GM19043 (cell line): ENCODE measurements at regions not wholly inside any gene's neighbourhood (a gene's known extent, or its start where the extent isn't known, plus 50 kb on each side); places are given as distances from the start of the nearest gene placed in this dataset.
"Not testable (repeated sequence)": the region's sequence is repeated elsewhere in the genome, so short reads cannot be mapped to it uniquely, and the experiment has no call there.

ENCODE experiments used
- ATAC-seq: cut with Tn5 transposase; IDR thresholded peaks from one replicate; pipeline ENCODE4 v1.9.1; 2021; ENCODE audit warnings: low read depth; ENCODE audit not compliant: unreplicated experiment

DNA sequence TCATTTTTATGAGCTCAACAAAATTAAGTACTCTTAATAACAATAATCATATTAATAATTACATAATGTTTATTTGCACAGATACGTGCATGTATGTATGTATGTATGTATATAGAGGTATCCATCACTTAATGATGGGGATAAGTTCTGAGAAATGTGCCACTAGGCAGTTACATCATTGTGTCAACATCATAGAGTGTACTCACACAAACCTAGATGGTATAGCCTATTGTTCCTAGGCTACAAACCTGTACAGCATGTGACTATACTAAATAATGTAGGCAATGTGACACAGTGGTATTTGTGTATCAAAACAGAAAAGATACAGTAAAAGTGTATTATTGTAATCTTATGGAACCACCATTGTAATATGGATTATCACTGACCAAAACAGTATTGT lies 874.7 kb upstream of the GBE1 start:
- ATAC-seq = no peak

DNA sequence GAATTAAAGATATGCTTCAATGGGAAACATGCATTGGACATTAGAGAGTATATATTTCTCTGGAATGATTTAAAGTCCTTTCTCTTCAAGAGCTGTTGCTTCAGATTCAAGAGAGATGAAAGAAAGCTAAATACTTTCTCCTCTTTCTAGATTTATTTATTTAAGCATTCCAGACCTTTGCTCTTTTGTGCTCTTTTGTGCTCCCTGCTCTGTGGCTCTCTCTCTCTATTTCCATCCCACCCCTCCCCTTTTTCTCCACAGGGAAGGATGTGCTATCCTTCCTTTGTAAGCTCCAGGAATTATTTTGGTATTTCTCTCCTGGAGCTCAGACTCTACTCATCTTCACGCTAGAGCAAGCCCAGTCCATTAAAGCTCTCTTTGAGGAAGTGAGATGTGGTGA lies 871.9 kb upstream of the GBE1 start:
- ATAC-seq = no peak

DNA sequence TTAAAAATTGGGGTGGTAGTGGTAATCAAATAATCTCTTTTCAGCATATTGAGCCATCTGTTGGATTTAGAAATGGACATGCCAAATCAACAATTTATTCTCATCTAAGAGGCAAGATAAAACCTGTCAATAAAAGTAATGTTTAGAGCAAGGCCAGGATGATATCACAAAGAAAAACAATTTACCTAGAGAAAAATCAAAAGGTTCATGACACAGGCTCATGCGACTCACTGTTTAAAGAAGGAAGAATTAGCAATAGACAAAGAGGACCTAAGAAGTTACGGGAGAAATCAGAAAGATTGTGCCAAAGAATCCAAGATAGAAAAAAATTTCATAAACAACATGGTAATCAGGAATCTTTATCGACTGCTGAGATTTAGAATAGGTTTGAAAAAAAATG lies 868.5 kb upstream of the GBE1 start:
- no peak for ATAC-seq

DNA sequence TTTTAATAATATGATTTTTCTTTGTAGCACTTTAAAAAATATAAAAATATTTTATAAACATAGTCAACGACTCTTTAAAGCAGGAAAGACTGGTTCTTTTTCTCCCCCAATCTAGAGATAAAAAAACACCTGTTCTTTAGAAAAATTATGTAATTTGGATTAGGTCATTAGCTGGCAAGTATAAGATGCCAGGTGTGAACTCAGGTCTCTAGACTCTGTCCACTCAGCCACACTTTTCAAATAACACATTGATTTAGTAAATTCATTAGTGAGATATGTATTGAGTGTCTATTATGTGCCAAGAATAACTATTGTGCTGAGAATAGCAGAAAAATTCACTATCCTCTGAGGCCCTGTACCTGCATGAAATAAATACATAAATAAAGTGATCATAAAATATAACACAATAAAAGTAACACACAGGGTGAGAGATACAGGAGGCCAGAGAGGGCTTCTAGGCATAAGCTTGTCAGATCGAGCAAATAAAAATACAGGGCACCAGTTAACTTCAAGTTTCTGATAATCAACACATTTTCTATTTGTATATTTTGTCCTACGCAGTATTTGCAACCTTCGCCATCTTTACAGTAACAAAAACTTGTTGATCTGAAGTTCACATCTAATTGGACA lies 867.1 kb upstream of the GBE1 start:
- ATAC-seq = no peak

DNA sequence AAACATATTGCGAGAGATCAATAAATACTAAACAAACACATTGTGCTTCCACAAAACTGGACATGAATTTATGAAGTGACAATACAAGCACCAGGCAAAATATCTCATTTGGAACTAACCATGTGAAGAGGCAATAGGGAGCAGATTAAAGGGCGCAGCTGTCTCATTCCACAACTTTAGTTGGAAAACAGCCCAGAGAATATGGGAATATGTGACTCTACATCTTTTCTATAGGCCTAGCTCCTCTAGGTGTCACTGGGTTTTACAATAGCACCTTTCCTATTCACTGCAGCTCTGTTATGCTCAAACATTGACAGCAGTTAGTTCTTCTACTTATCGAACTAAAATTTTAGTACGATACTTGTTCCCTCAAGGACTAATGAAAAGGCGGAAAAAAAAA lies 866.3 kb upstream of the GBE1 start:
- ATAC-seq = no peak

DNA sequence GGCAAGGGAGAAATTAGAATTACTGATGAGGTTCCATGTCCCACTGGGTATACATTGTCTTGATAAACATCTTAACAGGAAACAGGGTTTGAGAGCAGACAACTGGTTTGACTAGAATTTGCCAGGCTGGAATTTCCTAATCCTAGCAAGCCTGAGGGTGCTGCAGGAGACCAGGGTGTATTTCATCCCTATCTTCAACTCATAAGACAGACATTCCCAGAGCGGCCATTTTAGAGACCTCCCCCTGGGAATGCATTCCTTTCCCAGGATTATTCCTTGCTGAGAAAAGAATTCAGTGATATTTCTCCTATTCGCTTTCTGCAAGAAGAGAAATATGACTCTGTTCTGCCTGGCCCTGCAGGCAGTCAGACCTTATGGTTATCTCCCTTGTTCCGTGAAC lies 859.3 kb upstream of the GBE1 start:
- ATAC-seq = not testable (repeated sequence)

DNA sequence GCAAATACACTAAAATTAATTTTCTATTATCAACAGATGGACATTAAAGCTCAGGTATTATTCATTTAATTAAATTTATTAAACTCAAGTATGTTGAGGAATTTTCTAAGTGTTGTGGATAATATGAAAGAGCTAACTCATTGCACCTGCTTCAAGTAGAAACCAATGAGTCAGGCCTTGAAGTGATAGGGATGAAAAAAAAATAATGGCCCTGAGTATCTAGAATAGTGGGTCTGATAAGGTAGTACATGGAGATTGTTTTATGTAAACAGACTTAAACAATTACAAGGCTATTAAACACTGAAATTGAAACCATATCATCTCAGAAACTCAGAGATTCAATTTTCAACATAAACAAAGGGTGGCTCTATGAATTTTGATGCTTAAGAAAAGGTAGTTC lies 857.1 kb upstream of the GBE1 start:
- no peak for ATAC-seq

DNA sequence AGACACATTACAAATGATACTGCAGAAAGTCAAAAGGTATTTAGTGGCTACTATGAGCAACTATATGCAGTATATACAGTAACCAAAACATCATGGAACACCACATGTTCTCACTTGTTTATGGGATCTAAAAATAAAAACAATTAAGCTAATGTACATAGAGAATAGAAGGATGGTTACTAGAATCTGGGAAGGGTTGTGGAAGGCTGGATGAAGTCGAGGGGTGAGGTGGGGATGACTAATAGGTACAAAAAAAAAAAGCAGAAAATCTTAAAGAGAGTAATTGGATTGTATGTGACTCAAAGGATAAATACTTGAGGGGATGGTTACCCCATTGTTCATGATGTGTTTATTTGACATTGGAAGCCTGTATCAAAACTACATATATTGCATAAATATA lies 848.8 kb upstream of the GBE1 start:
- no peak for ATAC-seq

DNA sequence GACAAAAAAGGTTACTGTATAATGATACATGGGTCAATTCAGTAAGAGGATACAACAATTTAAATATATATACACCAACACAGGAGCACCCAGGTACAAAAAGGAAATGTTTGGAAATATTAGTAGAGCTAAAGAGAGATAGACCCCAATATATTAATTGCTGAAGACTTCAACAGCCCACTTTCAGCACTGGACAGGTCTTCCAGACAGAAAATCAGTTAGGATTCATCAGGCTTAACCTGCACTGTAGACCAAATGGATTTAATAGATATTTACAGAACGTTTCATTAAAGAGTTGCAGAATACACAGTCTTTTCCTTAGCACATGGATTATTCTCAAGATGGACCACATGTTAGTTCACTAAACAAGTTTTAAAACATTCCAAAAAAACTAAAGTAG lies 845.9 kb upstream of the GBE1 start:
- no peak for ATAC-seq

DNA sequence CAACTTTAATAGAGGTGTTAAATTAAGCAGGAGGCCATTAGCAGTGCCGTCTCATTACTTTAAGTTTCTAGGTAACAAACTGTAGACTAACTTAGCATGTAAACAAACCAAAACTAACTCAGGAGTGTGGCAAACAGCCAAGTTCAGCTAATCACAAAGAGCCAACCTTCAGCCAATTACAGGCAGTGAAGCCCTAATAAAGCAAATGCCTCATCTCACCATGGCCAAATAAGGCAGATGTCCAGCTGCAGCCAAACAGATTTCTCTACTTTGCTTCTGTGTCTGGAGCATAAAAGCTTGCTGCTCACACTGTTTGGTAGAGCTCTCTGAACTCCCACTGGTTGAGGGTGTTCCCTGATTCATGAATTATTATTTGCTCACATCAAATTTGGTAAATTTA lies 835.4 kb upstream of the GBE1 start:
- no peak for ATAC-seq

DNA sequence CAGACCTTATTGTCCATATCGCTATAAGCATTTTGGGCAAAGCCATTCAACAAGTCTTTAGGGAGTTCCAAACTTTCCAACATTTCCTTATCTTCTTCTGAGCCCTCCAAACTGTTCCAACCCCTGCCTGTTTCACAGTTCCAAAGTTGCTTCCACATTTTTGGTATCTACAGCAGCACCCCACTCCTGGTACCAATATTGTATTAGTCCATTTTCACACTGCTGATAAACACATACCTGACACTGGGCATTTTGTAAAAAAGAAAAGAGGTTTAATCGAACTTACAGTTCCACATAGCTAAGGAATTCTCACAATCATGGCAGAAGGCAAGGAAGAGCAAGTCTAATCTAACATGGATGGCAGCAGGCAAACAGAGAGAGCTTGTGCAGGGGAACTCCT lies 834.1 kb upstream of the GBE1 start:
- ATAC-seq = no peak

DNA sequence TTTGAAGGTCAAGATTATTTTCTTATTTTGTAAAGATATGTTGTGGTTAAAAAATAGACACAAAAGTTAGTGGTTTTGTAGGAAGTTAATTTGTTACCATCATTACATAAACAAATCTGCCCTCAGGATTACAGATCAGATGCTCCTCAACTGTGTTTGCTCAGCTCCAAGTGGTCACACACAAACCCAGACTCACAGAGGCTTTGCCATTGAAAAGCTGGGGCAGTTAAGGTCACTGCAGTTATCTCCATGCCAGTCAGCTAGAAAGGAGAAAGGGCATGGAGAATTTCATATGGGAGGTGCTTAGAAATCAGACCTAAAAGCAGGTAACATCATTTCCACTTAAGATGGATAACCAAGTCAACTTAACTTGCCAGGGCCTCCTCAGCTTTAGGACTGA lies 825.7 kb upstream of the GBE1 start:
- ATAC-seq = no peak

DNA sequence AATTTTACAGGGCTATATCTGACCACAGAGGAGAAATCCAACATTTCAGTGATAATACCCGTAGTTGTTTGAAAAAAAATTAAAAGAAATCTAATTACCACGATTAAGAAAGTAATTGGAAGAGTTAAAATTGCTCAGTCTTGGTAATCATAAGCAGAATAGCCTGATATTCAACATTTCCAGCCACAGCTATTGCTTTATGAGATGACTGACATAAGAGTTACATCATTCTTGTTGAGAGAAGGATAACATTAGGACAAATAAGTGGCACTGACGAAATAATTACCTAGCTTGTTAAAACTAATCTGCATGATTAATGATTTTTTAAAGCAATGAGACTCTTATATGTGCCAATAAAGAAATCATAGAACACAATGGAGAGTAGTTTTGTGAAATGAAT lies 825.0 kb upstream of the GBE1 start:
- ATAC-seq = no peak

DNA sequence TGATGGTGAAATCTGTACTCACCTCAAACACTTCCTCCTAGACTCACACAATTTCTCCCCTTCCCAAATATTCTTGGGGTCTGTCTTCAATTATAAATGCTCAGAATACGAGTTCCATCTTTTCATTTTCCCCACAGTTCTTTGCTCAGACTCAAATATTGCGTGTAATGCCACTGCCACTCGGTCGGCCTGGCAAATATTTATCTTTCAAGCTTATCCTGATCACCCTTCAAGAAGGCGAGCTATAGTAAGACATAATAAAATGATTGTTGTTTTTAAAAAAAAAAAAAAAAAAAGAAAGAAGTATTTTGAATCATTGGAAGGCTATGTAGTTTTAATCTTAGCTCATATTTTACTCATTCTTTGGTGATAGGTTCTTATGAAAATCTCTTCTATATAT lies 824.6 kb upstream of the GBE1 start:
- ATAC-seq = not testable (repeated sequence)

DNA sequence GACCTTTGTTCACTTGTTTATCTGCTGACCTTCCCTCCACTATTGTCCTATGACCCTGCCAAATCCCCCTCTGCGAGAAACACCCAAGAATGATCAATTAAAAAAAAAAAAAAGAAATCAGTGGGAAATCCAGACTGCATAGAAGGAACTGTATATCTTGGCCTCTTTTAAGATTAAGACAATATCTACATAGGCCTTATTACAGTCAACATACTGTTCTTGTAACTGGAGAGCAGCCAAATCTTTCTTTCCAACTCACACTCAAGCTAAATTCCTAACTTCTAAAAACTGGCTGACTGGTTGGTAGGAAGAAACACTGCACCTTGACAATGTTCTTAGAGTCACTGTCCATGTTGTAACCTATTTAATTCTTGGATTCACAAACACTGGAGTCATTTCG lies 824.1 kb upstream of the GBE1 start:
- ATAC-seq = not testable (repeated sequence)

DNA sequence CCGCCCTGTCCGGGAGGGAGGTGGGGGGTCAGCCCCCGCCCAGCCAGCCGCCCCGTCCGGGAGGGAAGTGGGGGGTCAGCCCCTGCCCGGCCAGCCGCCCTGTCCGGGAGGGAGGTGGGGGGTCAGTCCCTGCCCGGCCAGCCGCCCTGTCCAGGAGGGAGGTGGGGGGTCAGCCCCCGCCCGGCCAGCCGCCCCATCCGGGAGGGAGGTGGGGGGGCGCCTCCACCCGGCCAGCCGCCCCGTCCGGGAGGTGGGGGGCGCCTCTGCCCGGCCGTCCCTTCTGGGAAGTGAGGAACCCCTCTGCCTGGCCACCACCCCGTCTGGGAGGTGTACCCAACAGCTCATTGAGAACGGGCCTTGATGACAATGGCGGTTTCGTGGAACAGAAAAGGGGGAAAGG lies 823.4 kb upstream of the GBE1 start:
- not testable (repeated sequence) for ATAC-seq

DNA sequence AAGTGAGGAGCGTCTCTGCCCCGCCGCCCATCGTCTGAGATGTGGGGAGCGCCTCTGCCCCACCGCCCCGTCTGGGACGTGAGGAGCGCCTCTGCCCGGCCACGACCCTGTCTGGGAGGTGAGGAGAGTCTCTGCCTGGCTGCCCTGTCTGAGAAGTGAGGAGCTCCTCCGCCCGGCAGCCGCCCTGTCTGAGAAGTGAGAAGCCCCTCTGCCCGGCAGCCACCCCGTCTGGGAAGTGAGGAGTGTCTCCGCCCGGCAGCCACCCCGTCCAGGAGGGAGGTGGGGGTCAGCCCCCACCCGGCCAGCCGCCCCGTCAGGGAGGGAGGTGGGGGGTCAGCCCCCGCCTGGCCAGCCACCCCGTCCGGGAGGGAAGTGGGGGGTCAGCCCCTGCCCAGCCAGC lies 823.0 kb upstream of the GBE1 start:
- ATAC-seq = not testable (repeated sequence)

DNA sequence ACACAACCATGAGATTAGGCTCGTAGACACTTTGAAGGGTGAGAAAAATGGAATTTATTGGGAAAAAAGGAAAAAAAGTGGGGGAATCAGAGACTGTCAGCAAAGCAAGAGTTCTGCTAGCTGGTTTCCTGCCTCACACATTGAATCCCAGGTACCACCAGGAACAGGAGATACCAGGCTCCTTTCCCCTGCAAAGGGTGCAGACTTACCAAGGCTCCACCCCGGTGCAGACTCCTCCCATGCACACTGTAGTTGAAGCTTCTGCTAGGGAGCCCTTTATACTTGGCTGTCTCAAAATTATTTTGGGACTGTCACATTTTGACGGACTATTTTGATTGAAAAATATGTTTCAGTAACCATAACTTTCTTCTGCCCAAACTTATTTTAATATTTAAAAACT lies 819.9 kb upstream of the GBE1 start:
- ATAC-seq = no peak

DNA sequence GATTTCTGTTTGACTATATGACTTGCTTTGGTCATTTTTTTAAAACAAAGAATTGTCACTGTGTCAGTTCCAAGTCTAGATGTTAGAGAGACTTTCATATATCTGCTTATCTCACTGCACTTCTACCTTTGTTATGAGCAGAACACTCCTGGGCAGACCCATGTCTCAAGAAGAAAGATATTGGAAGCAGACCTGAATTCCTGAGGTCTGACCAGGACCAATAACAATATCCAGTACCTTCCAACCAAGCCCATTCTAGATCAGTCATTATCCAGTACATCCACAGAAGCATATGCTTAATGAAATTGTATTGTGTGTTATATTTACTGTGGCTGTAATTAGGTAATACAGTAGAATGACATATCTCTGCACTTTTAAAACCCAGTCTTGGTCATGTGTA lies 811.3 kb upstream of the GBE1 start:
- no peak for ATAC-seq

DNA sequence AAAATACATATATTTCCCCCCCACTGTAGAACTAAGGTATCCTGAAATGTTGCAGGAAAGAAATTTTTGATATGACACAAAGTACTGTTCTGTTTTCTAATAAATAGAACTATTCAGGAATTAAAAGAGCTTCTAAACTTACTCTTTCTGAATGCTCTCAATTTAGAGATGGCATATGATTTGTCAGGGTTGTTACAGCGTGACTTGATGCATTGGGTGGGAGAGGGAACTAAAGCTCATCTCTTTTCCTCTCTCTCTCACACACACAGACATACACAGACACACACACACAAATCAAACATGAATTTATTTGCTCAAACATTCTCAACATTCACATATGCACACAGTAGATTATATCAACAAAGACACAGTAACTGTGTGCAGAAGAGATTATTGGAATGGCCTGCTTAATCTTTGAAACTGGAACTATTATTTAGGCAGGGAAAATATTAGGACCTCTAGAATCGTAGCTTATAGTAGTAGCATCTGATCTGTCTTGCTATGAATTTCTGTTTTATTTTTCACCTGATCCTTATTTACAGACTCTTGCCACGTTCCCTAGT lies 807.4 kb upstream of the GBE1 start:
- no peak for ATAC-seq

DNA sequence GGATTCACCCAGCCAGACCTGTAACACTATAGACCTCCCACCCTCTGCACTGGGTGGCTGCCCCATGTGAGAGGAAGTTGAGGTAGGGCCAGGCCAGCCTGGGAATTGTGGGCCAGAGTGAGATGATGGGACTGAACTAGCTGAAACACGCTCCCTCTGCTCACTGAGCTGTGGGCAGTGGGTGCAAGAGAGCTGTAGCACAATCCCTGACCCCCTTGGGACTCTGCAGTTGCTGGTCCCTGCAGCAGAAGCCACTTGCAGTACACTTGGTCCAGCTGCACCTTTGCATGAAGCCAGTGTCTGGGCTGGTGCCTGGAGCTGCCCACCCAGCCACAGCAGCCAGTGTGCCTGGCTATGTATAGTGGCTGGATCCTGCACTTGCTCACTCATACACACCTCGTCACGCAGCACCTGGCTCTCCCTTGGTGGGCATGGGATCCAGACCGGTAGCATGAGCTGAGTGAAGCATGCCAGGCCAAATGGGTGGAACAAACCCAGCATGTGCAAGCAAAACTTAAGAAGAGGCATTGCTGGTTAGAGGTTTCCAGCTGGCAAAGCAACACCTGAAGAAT lies 805.7 kb upstream of the GBE1 start:
- no peak for ATAC-seq

DNA sequence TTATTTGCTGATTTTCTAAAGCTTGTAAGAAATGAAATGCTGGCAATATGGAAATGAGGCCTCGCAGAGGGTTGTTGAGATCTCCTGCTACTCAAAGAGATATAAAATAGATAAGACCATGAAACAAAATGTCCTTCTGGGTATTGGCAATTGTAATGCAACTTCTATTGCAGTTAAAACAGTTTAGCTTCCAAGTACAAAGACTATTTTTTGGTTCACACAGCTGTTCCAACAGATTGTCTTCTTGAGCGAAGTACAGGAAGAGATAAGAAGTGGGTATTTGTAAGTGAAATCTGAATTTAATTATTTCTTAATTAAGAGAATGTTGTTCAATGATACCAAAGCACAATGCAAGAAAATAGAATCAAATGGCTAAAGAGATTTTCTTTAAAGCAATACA lies 801.5 kb upstream of the GBE1 start:
- no peak for ATAC-seq

DNA sequence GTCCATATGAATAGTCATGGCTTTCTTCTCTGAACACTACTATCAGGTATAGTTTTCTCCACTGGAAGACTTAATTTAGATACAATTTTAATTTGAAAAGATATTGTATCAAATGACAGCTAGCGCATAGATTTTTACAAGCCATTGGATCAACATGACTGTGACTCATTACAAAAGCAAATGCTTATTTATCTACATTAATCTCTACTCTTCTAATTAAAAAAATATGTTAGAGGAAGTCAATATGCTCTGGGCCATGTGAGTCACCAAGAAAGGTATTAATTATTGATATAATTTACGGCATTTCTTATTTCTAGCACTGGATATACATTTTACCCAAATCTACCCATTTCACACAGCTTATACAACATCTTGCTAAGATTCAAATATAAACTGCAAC lies 800.3 kb upstream of the GBE1 start:
- no peak for ATAC-seq
